ENCODE measurements at regions not wholly inside any gene's neighbourhood (a gene's known extent, or its start where the extent isn't known, plus 50 kb on each side); places are given as distances from the start of the nearest gene placed in this dataset.

GRCh38 chr5:161165998-161166660 lies 314.1 kb upstream of the ATP10B start:
- H3K27me3 ChIP-seq, result no peaks in the 10 kb centered on the region
- ATAC-seq (no peak), DNase-seq (no peak)
- no peak for TF ChIP-seq POLR2A (IDR thresholded peaks at IDR 0.05)
- TF ChIP-seq, protein P1, sequence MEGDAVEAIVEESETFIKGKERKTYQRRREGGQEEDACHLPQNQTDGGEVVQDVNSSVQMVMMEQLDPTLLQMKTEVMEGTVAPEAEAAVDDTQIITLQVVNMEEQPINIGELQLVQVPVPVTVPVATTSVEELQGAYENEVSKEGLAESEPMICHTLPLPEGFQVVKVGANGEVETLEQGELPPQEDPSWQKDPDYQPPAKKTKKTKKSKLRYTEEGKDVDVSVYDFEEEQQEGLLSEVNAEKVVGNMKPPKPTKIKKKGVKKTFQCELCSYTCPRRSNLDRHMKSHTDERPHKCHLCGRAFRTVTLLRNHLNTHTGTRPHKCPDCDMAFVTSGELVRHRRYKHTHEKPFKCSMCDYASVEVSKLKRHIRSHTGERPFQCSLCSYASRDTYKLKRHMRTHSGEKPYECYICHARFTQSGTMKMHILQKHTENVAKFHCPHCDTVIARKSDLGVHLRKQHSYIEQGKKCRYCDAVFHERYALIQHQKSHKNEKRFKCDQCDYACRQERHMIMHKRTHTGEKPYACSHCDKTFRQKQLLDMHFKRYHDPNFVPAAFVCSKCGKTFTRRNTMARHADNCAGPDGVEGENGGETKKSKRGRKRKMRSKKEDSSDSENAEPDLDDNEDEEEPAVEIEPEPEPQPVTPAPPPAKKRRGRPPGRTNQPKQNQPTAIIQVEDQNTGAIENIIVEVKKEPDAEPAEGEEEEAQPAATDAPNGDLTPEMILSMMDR (IDR thresholded peaks at IDR 0.05), result no peak
- 73% methylated on average over 4 of the region's 30 CpGs for WGBS (ENCODE audit: insufficient coverage, low coverage, low lambda C conversion rate, missing lambda C conversion rate)
- H3K9me3 ChIP-seq, result no peaks in the 10 kb centered on the region
- intact Hi-C loops (cut with DNase I), result no loop called here
- H3K4me3 ChIP-seq, result no peak overlapping the region
- no peaks in the 10 kb centered on the region for H3K36me3 ChIP-seq
- H3K4me1 ChIP-seq, result no peaks in the 10 kb centered on the region
- H3K27ac ChIP-seq, result no peak overlapping the region

GRCh38 chr5:161157925-161158324 lies 305.9 kb upstream of the ATP10B start:
- Histone ChIP-seq H3K9me3 (no peaks in the 10 kb centered on the region), H3K27ac (no peak overlapping the region), H3K4me1 (no peaks in the 10 kb centered on the region), H3K27me3 (no peaks in the 10 kb centered on the region), H3K36me3 (no peaks in the 10 kb centered on the region), H3K4me3 (no peak overlapping the region)
- 69% methylated on average over 2 of the region's 2 CpGs for WGBS (ENCODE audit: insufficient coverage, low coverage, low lambda C conversion rate, missing lambda C conversion rate)
- no peak for TF ChIP-seq POLR2A (IDR thresholded peaks at IDR 0.05)
- intact Hi-C loops (cut with DNase I), result no loop called here
- no peak for ATAC-seq
- no peak for DNase-seq

GRCh38 chr5:161155451-161155850 lies 303.4 kb upstream of the ATP10B start:
- WGBS (ENCODE audit: insufficient coverage, low coverage, low lambda C conversion rate, missing lambda C conversion rate), result 50% methylated on average over 1 of the region's 1 CpG
- ATAC-seq, result no peak
- intact Hi-C loops (cut with DNase I), result no loop called here

DNA sequence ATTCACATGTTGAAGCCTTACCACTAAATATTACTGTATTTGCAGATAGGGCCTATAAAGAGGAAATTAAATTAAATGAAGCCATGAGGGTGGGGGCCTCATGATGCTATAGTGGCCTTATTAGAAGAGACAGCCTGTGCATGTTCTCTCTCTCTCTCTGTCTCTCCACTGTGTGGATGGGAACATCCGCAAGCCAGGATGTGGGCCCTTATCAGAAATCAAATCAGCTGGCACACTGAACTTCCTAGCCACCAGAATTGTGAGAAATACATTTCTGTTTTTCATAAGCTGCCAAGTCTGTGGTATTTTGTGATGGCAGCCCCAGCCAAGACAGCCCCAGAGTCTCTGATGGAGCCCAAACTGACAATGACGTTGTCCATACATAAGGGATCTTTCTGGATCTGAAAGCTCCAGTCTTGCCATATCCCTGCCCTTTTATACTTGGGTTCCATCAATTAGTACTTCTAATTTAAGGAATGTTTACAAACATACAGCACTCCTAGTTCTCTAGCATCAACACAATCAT lies 300.5 kb upstream of the ATP10B start:
- TF ChIP-seq POLR2A (IDR thresholded peaks at IDR 0.05), result no peak
- TF ChIP-seq, protein P1 (IDR thresholded peaks at IDR 0.05), result no peak

More at GRCh38 chr5:161155451-161155850, 303.4 kb upstream of the ATP10B start:
- no peaks in the 10 kb centered on the region for H3K9me3 ChIP-seq
- no peaks in the 10 kb centered on the region for H3K4me1 ChIP-seq
- H3K27me3 ChIP-seq, result no peaks in the 10 kb centered on the region
- H3K4me3 ChIP-seq, result no peak overlapping the region
- H3K27ac ChIP-seq, result no peak overlapping the region
- no peak for TF ChIP-seq POLR2A (IDR thresholded peaks at IDR 0.05)
- TF ChIP-seq, protein P1 (IDR thresholded peaks at IDR 0.05), result no peak
- DNase-seq, result no peak
- H3K36me3 ChIP-seq, result no peaks in the 10 kb centered on the region

DNA sequence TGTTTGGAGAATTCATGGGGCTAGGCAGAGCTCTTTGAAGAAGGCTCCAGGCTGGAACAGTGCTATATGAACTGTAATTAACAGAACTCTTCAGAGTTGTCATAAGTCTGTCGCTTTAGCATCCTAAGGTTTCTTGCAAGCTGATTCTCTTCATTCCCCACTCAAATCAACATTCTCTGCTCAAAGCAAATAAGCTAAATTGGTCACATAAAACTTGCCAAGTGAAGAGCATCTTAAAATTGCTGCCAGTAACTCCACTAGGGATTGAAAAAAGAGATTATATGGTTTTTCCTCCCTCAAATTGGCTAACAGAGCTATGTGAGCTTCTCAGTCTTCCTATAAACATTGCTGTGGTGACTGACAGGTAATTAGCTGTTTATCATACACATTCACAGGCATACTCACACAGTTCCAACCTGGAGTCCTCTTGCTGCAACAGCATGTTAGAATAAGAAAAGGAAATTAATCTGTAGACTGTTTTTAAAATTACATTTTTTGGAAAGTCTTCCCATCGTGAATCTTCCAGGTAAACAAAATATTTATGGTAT lies 298.5 kb upstream of the ATP10B start:
- no peak for TF ChIP-seq POLR2A (IDR thresholded peaks at IDR 0.05)
- TF ChIP-seq, protein P1 (IDR thresholded peaks at IDR 0.05), result no peak
- ATAC-seq (no peak), DNase-seq (no peak)
- Histone ChIP-seq H3K9me3 (no peaks in the 10 kb centered on the region), H3K4me1 (no peaks in the 10 kb centered on the region), H3K4me3 (no peak overlapping the region), H3K27ac (no peak overlapping the region), H3K36me3 (no peaks in the 10 kb centered on the region), H3K27me3 (no peaks in the 10 kb centered on the region)
- intact Hi-C loops (cut with DNase I), result no loop called here
- 50% methylated on average over 2 of the region's 2 CpGs for WGBS (ENCODE audit: insufficient coverage, low coverage, low lambda C conversion rate, missing lambda C conversion rate)

More for the DNA sequence above, 300.5 kb upstream of the ATP10B start:
- H3K27ac ChIP-seq, result no peak overlapping the region
- H3K4me3 ChIP-seq, result no peak overlapping the region
- no peaks in the 10 kb centered on the region for H3K4me1 ChIP-seq
- H3K27me3 ChIP-seq, result no peaks in the 10 kb centered on the region
- no peak for ATAC-seq
- 47% methylated on average over 2 of the region's 2 CpGs for WGBS (ENCODE audit: insufficient coverage, low coverage, low lambda C conversion rate, missing lambda C conversion rate)
- no peaks in the 10 kb centered on the region for H3K9me3 ChIP-seq
- no peak for DNase-seq
- no peaks in the 10 kb centered on the region for H3K36me3 ChIP-seq
- intact Hi-C loops (cut with DNase I), result no loop called here

Data from right lobe of liver (tissue), 6 donors.